Neuron (in vitro differentiated cells): ENCODE measurements at regions not wholly inside any gene's neighbourhood (a gene's known extent, or its start where the extent isn't known, plus 50 kb on each side); places are given as distances from the start of the nearest gene placed in this dataset.

Experiments used
- H2AFZ ChIP-seq: one replicate; pipeline ENCODE4 v1.6.1; 2013; ENCODE audit warnings: low read depth, mild to moderate bottlenecking, inconsistent platforms, low read length, moderate library complexity
- H3K27me3 ChIP-seq: one replicate; pipeline ENCODE4 v1.6.1; 2013; ENCODE audit warnings: low read length; ENCODE audit not compliant: insufficient read depth
- H3K36me3 ChIP-seq: one replicate; pipeline ENCODE4 v1.6.1; 2013; ENCODE audit warnings: low read length; ENCODE audit not compliant: insufficient read depth
- H3K4me1 ChIP-seq: one replicate; pipeline ENCODE4 v1.6.1; 2013; ENCODE audit warnings: low read length; ENCODE audit not compliant: insufficient read depth
- H3K4me3 ChIP-seq: 2 replicates; pipeline ENCODE4 v1.5.1; 2013; ENCODE audit warnings: mild to moderate bottlenecking, low read length, moderate library complexity
- H3K9me3 ChIP-seq: one replicate; pipeline ENCODE4 v1.6.1; 2013; ENCODE audit warnings: low read length

DNA sequence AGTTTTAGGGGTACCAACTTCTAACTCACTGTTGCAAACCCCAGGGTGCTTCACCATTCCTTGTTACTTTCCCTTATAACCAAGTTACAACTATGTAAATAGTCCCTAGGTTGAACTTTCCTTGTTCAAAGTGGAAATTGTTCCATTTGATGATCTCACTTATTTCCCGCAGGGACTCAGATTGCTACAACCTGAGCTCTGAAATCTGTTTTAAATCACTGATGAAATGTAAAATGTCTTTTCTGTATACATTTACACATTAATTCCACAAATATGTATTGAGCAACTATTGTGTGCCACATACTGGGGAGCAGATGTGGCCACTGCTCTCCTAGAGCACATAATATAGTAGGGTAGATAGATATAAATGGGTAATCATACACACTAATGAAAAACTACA is 69.1 kb upstream of the TARS1 start:
- H2AFZ ChIP-seq: no peak overlapping the region
- H3K4me1 ChIP-seq: no peaks in the 10 kb centered on the region
- no peak overlapping the region for H3K4me3 ChIP-seq
- H3K9me3 ChIP-seq: no peaks in the 10 kb centered on the region
- no peaks in the 10 kb centered on the region for H3K36me3 ChIP-seq
- no peaks in the 10 kb centered on the region for H3K27me3 ChIP-seq

GRCh38 chr5:33372721-33373472 is 67.9 kb upstream of the TARS1 start:
- Histone ChIP-seq H3K9me3 (no peaks in the 10 kb centered on the region), H3K36me3 (no peaks in the 10 kb centered on the region), H3K4me1 (no peaks in the 10 kb centered on the region), H3K4me3 (no peak overlapping the region), H2AFZ (no peak overlapping the region), H3K27me3 (no peaks in the 10 kb centered on the region)

GRCh38 chr5:33375900-33376299 is 64.9 kb upstream of the TARS1 start:
- Histone ChIP-seq H3K4me1 (no peaks in the 10 kb centered on the region), H2AFZ (no peak overlapping the region), H3K27me3 (no peaks in the 10 kb centered on the region), H3K36me3 (no peaks in the 10 kb centered on the region), H3K4me3 (no peak overlapping the region), H3K9me3 (no peaks in the 10 kb centered on the region)

- Histone ChIP-seq H3K27me3 (no peaks in the 10 kb centered on the region), H3K4me1 (no peaks in the 10 kb centered on the region), H2AFZ (no peak overlapping the region), H3K36me3 (no peaks in the 10 kb centered on the region), H3K9me3 (no peaks in the 10 kb centered on the region), H3K4me3 (no peak overlapping the region)
These were observed 61.0 kb upstream of the TARS1 start for GRCh38 chr5:33379757-33380156.

- Histone ChIP-seq H3K27me3 (no peaks in the 10 kb centered on the region), H3K9me3 (peaks cover 3% of the 10 kb centered on the region), H2AFZ (no peak overlapping the region), H3K4me3 (no peak overlapping the region), H3K4me1 (no peaks in the 10 kb centered on the region), H3K36me3 (no peaks in the 10 kb centered on the region)
These were observed 59.5 kb upstream of the TARS1 start for GRCh38 chr5:33381243-33381642.
